Mucosa of rectum (tissue), 2 donors: ENCODE measurements at regions not wholly inside any gene's neighbourhood (a gene's known extent, or its start where the extent isn't known, plus 50 kb on each side); places are given as distances from the start of the nearest gene placed in this dataset.

ENCODE experiments used
- H3K27ac ChIP-seq, 2 donors: one replicate each; pipeline ENCODE4 v1.7.0; 2013; ENCODE audit warnings: inconsistent platforms in 2 of 2, low read depth in 2 of 2, low read length in 2 of 2
- H3K27me3 ChIP-seq, 2 donors: one replicate each; pipeline ENCODE4 v1.7.0; 2013; ENCODE audit warnings: low read length in 2 of 2; ENCODE audit not compliant: control insufficient read depth in 2 of 2, insufficient read depth in 2 of 2
- H3K36me3 ChIP-seq, 2 donors: one replicate each; pipeline ENCODE4 v1.7.0; 2013; ENCODE audit warnings: low read length in 2 of 2; ENCODE audit not compliant: control insufficient read depth in 2 of 2, insufficient read depth in 2 of 2
- H3K4me1 ChIP-seq, 2 donors: one replicate each; pipeline ENCODE4 v1.7.0; 2013; ENCODE audit warnings: low read length in 2 of 2, mild to moderate bottlenecking in 1 of 2; ENCODE audit not compliant: control insufficient read depth in 2 of 2, insufficient read depth in 2 of 2
- H3K4me3 ChIP-seq, 2 donors: one replicate each; pipeline ENCODE4 v1.7.0; 2013; ENCODE audit warnings: low read length in 2 of 2
- H3K9ac ChIP-seq, 2 donors: one replicate each; pipeline ENCODE4 v1.7.0; 2013; ENCODE audit warnings: low read length in 2 of 2, low read depth in 1 of 2, mild to moderate bottlenecking in 1 of 2
- H3K9me3 ChIP-seq, 2 donors: one replicate each; pipeline ENCODE4 v1.7.0; 2013; ENCODE audit warnings: low read length in 2 of 2; ENCODE audit not compliant: control insufficient read depth in 2 of 2
- donor health status: healthy.
- donor health status: Normal muscosa, but diverticular disease.

DNA sequence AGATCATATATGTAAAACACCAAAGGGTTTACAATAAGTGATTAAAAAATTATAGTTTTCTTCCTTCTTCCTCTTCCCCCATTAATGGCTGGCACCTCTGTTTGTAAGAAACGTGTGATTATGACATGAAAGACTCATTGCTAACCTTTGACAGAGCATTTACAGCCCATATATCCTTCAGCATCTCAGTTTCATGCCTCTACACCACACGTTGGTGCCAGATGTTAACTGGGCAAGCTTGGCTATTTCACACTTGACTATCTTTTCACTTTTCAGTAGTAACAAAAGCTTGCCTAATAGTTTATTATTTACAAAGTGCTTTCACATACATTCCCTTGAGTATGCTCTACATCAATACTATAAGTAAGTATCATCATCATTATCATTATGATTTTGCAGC is 65.3 kb upstream of the C1QTNF7 start:
- no peaks in the 10 kb centered on the region for H3K27me3 ChIP-seq
- no peak overlapping the region for H3K4me3 ChIP-seq
- no peak overlapping the region for H3K9ac ChIP-seq
- no peaks in the 10 kb centered on the region for H3K36me3 ChIP-seq
- H3K9me3 ChIP-seq, result no peaks in the 10 kb centered on the region
- no peaks in the 10 kb centered on the region for H3K4me1 ChIP-seq
- no peak overlapping the region for H3K27ac ChIP-seq

- H3K9ac ChIP-seq, result no peak overlapping the region
- H3K4me3 ChIP-seq, result no peak overlapping the region
- H3K9me3 ChIP-seq, result no peaks in the 10 kb centered on the region
- no peaks in the 10 kb centered on the region for H3K27me3 ChIP-seq
- no peaks in the 10 kb centered on the region for H3K4me1 ChIP-seq
- H3K36me3 ChIP-seq, result no peaks in the 10 kb centered on the region
- H3K27ac ChIP-seq, result no peak overlapping the region
Measured at GRCh38 chr4:15364183-15364582, 63.6 kb upstream of the C1QTNF7 start.

DNA sequence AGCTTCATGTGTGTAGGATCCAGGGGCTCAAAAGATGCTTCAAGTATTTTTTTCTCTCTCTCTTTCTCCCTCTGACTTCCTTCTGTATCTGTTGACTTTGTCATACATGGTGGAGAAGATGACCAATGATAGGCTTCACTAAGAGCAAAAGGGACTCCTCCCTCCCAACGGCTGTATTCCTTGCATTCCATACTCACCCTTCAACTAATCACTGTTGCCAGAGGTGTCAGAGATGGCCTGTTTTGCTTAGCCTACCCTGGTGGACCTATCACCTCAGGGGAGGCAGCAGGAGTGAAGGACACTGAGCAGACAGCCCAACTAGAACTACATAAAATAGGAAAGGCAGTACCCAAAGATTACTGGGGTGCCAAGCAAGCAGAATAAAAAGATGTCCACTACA is 62.2 kb upstream of the C1QTNF7 start:
- Histone ChIP-seq H3K27me3 (no peaks in the 10 kb centered on the region), H3K27ac (no peak overlapping the region), H3K9me3 (no peaks in the 10 kb centered on the region), H3K9ac (no peak overlapping the region), H3K4me3 (no peak overlapping the region), H3K4me1 (no peaks in the 10 kb centered on the region), H3K36me3 (no peaks in the 10 kb centered on the region)

DNA sequence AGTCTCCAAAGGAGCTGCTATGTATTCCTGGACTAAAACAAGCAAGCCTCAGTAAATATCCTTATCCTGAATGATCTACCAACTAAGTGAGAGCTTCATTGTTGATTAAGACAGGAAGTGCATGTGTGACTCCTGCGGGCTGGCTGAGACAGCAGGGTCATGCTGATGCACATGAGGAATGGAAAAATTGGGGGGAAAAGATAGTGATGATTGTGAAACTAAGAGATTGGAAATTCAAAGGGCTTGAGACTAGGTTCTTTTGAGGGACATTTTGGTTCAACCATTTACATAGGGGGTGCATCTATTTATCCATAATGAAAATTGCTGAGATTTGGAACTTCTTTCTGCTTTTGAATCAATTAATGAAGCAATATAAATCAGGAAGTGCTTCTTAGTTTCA is 61.1 kb upstream of the C1QTNF7 start:
- H3K27ac ChIP-seq, result no peak overlapping the region
- H3K27me3 ChIP-seq, result no peaks in the 10 kb centered on the region
- H3K36me3 ChIP-seq, result no peaks in the 10 kb centered on the region
- no peak overlapping the region for H3K4me3 ChIP-seq
- H3K9me3 ChIP-seq, result no peaks in the 10 kb centered on the region
- no peaks in the 10 kb centered on the region for H3K4me1 ChIP-seq
- H3K9ac ChIP-seq, result no peak overlapping the region

GRCh38 chr4:15368856-15369255 is 59.0 kb upstream of the C1QTNF7 start:
- H3K9ac ChIP-seq, result no peak overlapping the region
- no peak overlapping the region for H3K4me3 ChIP-seq
- no peaks in the 10 kb centered on the region for H3K27me3 ChIP-seq
- no peaks in the 10 kb centered on the region for H3K36me3 ChIP-seq
- no peaks in the 10 kb centered on the region for H3K4me1 ChIP-seq
- H3K27ac ChIP-seq, result no peak overlapping the region
- no peaks in the 10 kb centered on the region for H3K9me3 ChIP-seq

GRCh38 chr4:15370296-15370695 is 57.5 kb upstream of the C1QTNF7 start:
- H3K9ac ChIP-seq, result no peak overlapping the region
- no peak overlapping the region for H3K4me3 ChIP-seq
- H3K36me3 ChIP-seq, result no peaks in the 10 kb centered on the region
- H3K4me1 ChIP-seq, result no peaks in the 10 kb centered on the region
- H3K27me3 ChIP-seq, result no peaks in the 10 kb centered on the region
- H3K9me3 ChIP-seq, result no peaks in the 10 kb centered on the region
- H3K27ac ChIP-seq, result no peak overlapping the region

DNA sequence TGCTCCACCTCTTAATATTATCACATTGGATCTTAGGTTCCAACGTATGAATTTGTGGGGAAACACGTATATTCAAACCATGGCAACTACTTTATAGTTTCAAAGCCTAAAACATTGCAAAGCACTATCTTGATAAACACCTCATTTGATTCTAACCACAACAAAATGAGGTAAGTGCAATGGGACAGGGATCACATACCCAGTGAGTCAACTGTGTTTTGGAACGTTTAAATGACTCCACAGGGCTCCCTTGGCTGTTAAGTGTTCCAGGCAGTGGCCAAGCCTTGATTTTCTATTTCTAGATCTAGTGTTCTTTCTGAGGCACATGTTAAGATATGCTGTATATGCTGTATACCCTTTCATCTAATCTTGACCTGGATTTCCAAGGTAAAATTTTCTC is 54.5 kb upstream of the C1QTNF7 start:
- Histone ChIP-seq H3K4me3 (no peak overlapping the region), H3K36me3 (no peaks in the 10 kb centered on the region), H3K9ac (no peak overlapping the region), H3K27me3 (no peaks in the 10 kb centered on the region), H3K9me3 (no peaks in the 10 kb centered on the region), H3K4me1 (no peaks in the 10 kb centered on the region), H3K27ac (no peak overlapping the region)

DNA sequence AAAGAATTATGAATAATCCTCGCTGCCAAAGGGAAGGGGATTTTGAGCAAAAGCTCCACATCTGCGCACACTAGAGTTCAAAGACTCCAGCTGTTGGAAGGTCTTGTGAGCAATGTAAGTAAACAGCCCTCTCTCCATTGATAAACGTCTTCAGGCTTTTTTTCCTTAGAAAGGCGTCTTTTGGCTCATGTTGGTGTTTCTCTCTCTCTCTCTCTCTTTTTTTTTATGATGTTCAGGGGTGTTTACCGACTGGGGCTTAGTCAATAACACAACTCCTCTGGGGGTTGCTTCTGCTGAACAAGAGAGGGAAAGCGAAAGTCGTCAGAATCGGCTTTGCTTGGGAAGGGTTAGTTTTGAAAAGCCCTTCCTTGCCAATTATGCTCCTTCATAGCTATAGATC is 53.2 kb upstream of the C1QTNF7 start:
- Histone ChIP-seq H3K4me1 (no peaks in the 10 kb centered on the region), H3K27me3 (no peaks in the 10 kb centered on the region), H3K36me3 (no peaks in the 10 kb centered on the region), H3K9ac (no peak overlapping the region), H3K4me3 (peak overlapping the region; percentile 3 to 42), H3K27ac (peak overlapping the region in 1 of 2 donors; percentile 31), H3K9me3 (no peaks in the 10 kb centered on the region)

- H3K9me3 ChIP-seq, result no peaks in the 10 kb centered on the region
- H3K4me1 ChIP-seq, result no peaks in the 10 kb centered on the region
- H3K9ac ChIP-seq, result no peak overlapping the region
- no peaks in the 10 kb centered on the region for H3K36me3 ChIP-seq
- no peaks in the 10 kb centered on the region for H3K27me3 ChIP-seq
- peak overlapping the region in 1 of 2 donors; percentile 20 for H3K27ac ChIP-seq
- H3K4me3 ChIP-seq, result no peak overlapping the region
Measured at GRCh38 chr4:15375667-15376066, 52.2 kb upstream of the C1QTNF7 start.

- H3K4me1 ChIP-seq, result no peaks in the 10 kb centered on the region
- H3K9me3 ChIP-seq, result no peaks in the 10 kb centered on the region
- H3K27me3 ChIP-seq, result no peaks in the 10 kb centered on the region
- H3K36me3 ChIP-seq, result no peaks in the 10 kb centered on the region
- H3K9ac ChIP-seq, result no peak overlapping the region
- peak overlapping the region in 1 of 2 donors; percentile 20 for H3K27ac ChIP-seq
- H3K4me3 ChIP-seq, result no peak overlapping the region
Measured at GRCh38 chr4:15376145-15376544, 51.7 kb upstream of the C1QTNF7 start.

- Histone ChIP-seq H3K27me3 (no peaks in the 10 kb centered on the region), H3K4me1 (no peaks in the 10 kb centered on the region), H3K27ac (no peak overlapping the region), H3K36me3 (no peaks in the 10 kb centered on the region), H3K4me3 (no peak overlapping the region), H3K9ac (no peak overlapping the region), H3K9me3 (no peaks in the 10 kb centered on the region)
Measured at GRCh38 chr4:15376594-15376993, 51.2 kb upstream of the C1QTNF7 start.
